GM04503 (cell line): ENCODE measurements at regions not wholly inside any gene's neighbourhood (a gene's known extent, or its start where the extent isn't known, plus 50 kb on each side); places are given as distances from the start of the nearest gene placed in this dataset.
"Not testable (repeated sequence)": the region's sequence is repeated elsewhere in the genome, so short reads cannot be mapped to it uniquely, and the experiment has no call there.

ENCODE experiments used
- DNase-seq: peaks from one replicate; pipeline ENCODE4 v3.0.0-alpha.2; 2012; ENCODE audit warnings: low read depth

DNA sequence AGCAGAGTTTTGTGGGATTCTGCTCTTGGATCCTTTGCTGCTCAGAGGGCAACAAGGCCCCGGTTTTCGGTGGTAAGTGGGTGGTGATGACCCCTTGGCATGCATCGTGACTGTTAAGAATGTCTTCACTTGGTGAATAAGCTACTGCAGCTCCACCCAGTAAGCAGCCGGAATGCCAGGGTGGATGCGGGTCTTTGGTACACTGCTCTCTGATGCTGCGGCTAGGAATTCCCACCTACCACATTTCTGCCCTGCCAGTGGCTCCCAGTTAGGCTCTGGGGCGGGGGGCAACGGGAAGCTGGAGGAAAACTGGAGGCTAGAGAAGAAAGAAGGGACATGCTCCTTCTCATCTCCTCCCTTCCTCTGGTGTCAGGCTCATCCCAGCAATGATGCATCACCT is 180.4 kb upstream of the GALNT2 start:
- no peak for DNase-seq

DNA sequence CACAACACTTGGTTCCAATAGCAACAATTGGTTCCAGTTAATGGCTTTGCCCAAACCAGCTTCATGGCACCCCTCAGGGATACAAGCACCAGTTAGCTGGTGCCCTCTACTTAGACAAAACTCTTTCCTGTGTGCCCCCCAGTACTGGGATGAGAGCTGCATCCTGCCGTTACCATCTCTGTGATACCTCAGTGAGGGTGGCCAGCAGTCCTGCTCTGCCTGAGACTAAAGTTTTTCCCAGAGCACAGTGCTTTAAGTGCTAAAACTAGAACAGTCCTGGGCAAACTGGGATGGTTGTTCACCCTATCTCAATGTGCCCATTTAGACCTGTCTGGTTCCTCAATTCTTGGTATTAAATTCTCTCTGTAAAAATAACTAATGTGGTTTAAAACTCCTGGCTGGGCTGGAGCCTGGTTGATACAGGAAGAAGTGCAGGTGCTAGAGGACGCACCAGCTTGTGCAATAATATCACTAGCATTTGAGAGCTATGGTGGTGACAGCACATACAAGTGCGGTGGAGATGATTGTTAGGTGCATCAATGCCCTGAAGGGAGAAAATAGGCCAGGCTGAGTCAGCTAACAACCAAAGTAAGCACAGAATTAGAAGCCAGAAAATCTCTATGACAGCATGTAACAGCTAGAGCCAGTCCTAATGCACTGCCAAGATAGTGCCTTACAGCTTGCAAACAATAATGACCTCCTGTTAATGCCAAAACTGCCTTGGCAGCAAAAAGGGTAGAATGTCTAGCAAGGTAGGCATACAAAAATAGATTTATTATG is 179.8 kb upstream of the GALNT2 start:
- no peak for DNase-seq

DNA sequence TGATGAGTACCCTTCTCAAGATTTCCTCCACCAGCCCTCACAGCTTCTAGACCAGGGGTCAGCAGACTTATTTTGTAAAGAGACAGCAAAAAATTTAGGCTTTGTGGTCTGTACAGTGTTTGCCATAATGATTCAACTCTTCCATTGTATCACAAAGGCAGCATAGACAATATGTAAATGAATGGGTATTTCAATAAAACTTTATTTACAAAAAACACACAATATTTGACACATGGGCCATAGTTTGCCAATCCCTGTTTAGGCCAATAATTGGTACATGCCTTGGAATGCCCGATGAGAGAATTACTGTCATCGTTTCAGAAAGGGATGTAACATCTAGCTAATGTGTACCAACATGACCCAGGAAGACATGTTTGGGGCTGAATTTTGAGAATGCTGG is 178.9 kb upstream of the GALNT2 start:
- DNase-seq: no peak

DNA sequence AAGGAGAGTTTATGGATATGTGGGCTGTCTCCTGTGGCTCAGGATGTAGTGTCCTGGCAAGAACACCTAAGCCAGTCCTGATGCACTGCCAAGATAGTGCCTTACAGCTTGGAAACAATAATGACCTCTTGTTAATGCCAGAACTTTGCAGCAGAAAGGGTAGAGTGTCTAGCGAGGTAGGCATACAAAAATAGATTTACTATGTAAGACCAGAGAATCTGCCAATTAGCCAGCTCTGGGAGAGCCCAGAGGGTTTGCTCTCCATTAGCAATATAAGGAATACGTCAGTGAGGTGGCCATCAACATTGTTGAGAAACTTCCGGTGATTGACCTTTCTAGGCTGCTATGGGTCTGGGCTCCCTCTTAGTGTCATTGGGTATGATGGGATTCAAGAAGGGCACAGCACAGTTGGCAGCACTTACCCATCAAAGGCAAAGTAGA is 178.5 kb upstream of the GALNT2 start:
- no peak for DNase-seq

DNA sequence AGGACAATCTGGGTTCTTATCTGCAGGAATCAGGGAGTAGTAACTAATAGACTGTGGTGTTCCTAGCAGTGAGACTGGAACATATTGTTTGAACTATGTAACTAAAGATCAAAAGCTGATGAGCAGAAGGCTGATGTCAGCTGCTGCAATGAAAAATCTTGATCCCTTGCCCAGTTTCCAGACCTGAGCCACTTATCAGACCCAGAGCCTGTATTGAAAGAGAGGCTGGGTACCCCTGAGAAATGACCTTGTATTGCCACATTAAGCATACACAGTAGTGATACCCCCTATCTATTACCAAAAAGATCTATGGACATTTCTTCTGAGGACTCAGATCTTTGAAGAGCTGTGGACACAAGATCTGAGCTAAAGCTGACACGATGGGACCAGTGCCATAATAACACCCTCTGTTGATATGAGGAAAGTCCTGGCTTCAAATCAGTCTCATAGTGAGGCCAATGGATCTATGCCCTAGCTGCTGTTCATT is 178.0 kb upstream of the GALNT2 start:
- DNase-seq: no peak

DNA sequence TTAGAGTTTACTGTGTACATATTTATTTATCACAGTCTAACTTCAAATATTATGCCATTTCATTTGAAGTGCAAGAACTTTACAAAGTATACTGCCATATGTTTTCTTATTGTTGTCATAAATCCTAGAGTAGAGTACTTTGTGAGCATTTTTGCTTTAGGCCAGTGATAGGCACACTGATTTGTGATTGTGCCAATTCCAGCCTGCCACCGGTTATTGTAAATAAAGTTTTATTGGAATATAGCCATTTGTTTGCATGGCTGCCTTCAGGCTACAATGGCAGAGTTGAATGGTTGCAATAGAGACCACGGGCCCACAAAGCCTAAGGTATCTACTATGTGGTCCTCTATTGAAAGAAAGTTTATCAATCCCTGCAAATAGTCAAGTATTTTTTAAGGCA is 175.8 kb upstream of the GALNT2 start:
- DNase-seq: no peak

DNA sequence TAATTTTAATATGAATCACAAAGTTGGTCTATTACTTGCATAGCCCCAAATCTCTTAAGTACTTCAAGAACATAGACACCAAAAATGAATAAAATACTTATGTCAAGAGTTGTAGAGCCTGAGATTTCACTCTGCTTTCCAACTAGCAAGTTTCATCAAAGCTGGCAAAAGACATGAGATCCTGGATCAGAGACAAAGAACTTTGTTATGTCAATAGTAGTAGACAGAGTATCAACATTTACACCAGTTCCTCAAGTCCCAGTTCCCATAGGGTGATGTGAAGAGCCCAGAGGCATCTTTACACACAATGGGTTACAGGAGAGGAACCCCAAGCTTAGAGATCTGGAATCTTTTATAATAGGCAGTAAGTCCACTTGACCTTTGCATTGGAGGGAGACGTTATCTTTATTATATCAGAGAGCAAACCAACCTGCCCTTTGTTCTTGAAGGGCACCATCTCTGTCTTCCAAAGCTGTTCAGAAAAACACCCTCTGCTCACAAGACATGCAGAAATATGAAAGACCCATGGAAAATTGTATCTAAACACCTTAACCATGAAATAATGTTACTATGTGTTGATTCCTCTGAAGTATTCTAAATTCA is 174.4 kb upstream of the GALNT2 start:
- DNase-seq: no peak

DNA sequence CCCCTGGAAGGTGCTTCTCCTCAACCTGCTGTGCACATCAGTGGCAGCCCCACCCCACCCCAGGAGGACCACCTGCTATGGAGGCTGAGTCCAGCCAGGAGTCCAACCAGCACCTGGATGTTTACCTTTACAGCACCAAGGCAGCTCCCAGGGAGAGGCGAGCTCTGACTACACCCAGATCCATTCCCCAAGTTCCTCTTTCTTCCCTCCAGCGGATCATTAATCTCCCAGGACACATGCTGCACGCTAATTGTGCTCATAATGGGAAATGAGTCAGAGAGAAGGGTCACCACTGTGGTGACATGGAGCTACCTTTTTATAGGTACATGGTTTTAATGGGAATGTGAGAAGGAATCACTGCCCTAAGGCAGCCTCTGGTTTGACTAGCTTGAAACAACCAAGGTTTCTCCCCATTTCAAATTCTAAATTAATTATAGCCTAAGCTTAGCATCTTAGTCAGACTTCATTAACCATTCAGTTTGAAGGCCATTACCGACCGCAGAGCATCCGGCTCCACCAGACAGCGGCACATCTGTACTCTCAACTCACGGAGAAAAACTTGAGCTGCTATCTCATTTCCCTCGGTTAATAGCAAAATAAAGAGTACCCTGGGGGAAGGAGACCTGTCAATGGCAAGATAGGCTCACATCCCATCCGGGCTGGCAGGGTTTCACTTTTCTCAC is 173.1 kb upstream of the GALNT2 start:
- no peak for DNase-seq

DNA sequence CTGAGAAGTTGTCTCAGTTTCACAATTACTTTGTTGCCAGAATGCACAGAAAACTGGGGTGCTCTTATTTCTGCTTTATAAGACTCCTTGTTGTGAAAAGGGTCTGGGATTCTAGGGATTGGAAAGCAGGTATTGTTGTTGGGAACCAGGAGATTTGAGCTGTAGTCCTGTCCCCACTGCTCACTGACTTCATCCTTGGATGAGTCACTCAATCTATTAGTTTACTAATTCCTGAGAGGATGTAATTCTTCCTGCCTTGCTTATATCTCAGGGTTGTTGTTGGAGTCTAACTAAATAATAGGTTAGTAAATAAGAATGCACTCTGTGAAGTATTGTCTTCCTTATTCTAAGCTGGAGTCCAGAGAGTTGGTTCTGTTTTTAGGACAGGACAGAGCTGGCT is 172.5 kb upstream of the GALNT2 start:
- DNase-seq: no peak

DNA sequence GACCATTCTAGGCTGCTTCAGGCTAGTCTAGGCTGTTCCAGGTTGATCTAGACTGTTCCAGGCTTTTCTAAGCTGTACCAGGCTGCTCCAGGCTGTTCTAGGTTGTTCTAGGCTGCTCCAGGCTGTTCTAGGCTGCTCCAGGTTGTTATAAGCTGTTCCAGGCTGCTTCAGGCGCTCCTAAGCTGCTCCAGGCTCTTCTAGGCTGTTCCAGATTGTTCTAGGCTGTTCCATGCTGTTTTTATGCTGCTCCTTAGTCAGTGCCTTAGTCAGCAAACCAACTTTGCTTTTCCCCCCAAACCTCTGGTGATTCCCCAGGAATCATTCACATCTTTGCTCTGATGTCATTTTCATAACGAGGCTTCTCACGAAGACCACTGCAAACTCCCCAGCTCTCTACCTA is 171.4 kb upstream of the GALNT2 start:
- no peak for DNase-seq

DNA sequence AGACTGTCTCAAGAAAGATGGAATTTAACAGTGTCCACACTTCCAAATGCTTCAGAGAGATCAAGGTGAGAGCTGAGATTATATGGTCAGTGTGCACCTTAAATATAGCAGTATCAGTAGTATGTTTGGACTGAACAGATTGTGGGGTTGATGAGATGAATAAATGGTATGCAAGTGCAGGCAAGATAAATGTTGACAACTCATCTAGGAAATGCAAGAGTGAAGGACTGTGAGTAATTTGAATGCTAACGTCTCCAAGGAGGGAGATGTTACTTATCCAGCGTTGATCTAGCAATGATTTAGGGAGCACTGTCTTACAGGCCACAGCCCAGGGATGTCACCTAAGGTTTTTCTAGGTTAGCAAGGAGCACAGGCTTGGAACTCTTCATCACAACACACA is 170.7 kb upstream of the GALNT2 start:
- DNase-seq: no peak

DNA sequence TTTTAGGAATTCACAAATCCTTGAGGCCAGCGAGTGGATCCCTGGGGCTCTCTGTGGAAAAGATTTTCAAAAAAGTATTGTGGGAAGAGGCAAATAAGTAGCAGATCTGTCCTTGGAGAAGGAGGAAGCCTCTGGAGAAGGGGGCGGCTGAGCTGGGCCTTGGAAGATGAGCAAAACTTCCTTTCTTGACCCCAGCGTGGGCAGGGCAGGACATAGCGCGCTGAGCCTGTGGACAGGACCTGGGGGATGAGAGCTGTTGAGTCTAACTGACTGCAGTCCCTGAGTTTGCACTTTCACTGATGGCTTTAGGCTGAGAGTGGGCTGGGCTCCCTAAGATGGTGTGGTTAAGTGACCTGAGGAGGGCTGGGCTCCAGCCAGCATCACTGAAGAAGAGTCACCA is 170.2 kb upstream of the GALNT2 start:
- DNase-seq: no peak

DNA sequence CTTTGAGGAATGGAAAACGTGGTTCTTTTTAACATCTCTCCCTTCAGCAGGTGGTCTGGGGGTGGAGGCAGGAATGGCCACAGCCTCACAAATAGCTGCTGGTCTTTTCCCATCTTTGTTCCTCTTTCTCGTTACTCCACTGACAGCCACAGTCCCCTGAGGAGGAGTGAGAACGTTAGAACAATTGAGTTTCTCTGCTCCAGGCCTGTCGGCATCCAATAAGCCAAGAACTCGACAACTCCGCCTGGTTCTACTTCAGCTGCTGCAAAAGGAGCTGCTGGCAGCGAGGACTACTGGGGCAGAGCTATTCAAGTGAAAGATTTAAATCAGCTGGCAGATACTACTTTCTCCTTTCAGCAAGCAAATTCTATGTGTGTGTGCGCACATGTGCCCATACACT is 169.5 kb upstream of the GALNT2 start:
- no peak for DNase-seq

DNA sequence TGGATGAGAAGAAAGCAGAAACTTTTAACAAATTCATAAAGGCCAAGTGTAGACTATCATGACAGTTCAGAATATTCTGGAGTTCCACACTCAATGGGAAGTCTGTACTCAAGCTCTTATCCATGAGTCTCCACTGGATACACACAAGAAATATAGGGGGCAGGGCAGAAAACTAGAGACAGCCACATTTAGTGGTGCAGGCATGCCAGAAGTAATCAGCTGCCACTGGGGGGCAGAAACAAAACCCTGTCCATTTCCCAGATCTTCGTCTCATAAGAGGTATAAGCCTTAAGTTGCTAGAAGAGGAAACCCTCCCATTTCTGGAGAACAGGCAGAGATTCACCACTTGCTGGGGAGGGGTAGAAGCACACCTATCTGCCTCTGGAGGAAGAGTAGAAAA is 166.8 kb upstream of the GALNT2 start:
- DNase-seq: no peak

DNA sequence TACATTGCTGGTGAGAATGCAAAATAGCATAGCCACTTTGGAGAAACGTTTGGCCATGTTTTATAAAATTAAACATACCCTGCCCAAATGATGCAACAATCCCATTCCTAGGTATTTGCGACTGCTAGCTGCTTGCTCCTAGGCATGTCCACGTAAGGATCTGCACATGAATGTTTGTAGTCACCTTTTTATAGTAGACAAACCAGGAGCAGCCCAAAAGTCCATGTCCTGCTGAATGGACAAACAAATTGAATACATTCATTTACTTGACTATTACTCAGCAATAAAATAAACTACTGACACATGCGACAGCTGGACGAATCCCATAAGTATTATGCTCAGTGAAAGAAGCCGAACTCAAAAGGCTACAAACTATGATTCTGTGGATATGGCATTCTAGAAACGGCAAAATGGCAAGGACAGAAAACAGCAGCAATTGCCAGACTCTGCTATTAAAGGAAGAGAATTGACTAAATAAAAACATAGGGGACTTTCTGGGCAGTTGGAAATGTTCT is 161.9 kb upstream of the GALNT2 start:
- DNase-seq: no peak

DNA sequence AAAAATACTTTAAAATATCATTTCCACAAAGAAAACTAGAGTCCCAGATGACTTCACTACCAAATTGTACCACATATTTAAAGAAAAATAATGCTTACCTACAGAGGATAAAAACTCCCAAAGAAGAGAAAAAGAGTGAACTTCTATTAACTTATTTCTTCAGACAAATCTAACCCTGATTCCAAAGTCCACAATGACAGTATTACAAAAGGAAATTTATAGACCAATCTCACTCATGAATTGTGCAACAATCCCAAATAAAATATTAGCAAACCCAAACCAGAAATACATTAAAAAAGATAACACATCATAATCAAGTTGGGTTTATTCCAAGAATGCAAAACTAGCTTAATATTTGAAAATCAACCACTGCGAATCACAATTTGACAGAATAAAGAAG is 161.4 kb upstream of the GALNT2 start:
- no peak for DNase-seq

DNA sequence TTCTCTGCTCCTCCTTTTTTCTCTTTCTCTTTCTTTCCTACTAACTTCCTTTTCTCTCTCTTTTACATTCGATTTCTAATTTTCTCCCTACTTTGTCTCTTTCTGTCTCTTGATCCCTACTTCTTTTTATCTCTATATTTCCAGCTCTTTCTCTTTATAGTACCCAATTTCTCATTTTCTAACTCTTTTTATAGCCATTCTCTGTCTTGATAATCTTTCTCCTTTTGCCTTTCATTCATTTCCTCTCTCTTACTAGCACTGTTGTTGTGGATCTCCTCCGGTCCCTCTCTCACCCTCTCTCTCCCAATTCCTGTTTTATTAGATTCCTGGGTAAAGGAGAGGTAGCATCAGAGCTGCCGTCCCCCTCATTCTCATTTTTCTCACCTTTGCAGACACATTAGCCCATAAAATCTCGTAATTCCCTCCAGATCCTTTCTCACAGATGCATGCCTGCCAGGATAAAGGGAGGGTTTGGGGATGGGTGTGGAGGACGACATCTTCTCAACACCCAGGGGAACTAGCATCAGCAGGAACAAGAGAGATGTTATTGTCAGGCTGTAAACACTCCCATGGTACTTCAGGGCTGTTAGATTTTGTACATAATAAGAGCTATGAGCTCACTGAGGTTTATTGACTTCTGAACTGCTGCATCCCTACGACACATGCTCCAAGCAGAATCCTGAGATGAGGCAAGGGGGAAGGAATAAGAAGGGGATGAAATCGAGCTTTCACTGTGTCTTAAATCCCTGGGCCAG is 159.0 kb upstream of the GALNT2 start:
- no peak for DNase-seq

DNA sequence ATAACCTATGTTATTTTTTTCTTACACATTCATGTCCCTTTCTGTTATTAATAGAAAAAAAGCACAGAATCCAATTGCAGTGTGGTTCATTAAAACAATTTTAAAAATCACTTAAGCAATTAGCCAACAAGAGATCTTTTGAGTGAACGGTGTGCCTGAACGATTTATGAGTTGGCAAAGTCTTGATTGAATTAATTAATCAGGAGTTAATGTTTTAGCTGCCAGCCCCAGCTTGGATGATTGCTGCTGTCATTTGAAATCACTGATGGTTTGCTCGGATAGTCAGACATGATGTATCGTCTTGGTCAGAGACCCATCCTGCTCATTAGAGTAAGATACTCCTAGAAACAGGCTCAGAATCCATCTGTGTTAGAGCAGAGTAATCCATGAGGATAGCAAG is 158.3 kb upstream of the GALNT2 start:
- no peak for DNase-seq

DNA sequence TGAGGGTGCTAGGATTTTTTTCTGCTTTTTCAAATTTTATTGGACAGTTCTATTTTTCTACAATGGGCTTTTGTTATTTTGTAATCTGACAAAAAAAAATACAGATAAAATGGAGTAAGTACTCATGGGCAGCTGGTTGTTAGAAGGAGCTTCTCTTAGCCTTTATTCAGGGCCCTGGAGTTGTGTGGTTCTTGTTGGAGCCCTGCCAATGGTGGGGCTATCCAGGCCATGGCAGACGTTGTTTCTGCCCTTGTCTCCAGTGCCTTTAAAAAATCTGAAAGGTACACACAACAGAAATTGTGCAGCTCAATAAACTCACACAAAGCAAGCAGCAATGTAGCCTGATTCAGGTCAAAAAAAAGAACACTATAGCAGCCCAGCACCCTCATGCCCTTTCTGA is 153.5 kb upstream of the GALNT2 start:
- DNase-seq: no peak

DNA sequence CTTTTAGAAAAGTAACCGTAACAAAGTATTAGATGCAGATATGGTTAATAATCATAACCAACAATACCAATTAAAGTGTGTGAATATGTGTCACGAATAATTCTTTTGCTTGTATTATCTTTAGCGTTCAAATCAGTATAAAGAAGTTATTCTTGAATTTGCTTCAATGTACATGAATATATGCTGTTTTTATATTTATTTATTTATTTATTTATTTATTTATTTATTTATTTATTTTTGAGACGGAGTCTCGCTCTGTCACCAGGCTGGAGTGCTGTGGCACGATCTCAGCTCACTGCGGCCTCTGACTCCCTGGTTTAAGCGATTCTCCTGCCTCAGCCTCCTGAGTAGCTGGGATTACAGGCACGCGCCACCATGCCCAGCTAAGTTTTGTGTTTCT is 147.6 kb upstream of the GALNT2 start:
- not testable (repeated sequence) for DNase-seq

DNA sequence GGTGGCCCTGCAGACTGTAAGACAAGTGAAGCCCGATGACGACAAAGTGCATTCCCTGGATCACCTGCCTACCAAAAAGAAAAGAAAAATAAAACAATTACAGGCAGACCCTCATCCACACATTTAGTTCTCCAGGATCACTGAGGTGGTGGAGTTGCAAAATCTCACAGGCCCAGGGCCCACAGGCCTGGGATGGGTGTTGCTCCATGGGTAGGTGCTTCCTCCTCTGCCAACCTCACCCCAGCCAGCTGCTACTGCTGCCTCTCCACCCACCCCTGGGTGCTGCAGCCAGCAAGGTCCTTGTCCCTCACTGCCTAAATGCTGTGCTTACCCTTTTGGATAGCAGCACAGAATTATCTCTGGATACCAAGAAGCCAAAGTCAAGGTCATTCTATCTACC is 146.4 kb upstream of the GALNT2 start:
- DNase-seq: no peak

DNA sequence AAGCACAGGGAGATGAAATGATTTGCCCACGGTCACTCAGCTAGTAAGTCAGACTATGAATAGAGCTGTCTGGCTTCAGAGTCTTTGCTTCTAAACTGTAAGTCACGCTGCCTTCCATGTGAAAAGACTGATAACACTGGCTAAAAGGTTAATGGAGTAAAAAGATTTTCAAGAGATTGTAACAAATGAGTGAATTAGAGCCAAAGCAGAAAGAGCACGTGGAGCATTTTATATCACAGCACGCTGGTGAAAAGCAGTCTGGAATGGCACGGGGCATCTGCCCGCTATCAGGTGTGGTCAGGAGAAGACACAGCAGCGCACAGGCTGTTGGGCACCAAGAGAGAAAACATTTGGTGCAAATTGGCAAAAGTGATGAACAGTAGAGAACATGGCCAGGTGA is 144.8 kb upstream of the GALNT2 start:
- no peak for DNase-seq
